RWPE2 (cell line): ENCODE measurements at regions not wholly inside any gene's neighbourhood (a gene's known extent, or its start where the extent isn't known, plus 50 kb on each side); places are given as distances from the start of the nearest gene placed in this dataset.
"Not testable (repeated sequence)": the region's sequence is repeated elsewhere in the genome, so short reads cannot be mapped to it uniquely, and the experiment has no call there.

Source experiments
- ATAC-seq: fragments of 200-7000 bp; cut with Tn5 transposase; 3 replicates; pipeline ENCODE4 v1.9.1; 2021; ENCODE audit warnings: low read depth
- DNase-seq: peaks from one replicate; pipeline ENCODE4 v3.0.0-alpha.2; 2020; ENCODE audit warnings: low spot score
- H3K27ac ChIP-seq: fragments of 450-650 bp; 2 replicates; pipeline ENCODE4 v1.5.1; 2017; ENCODE audit warnings: mild to moderate bottlenecking; ENCODE audit not compliant: poor library complexity, severe bottlenecking
- H3K27me3 ChIP-seq: fragments of 250-450 bp; sonication (Bioruptor Pico); 2 replicates; pipeline ENCODE4 v1.5.1; 2021; ENCODE audit warnings: mild to moderate bottlenecking, moderate library complexity; ENCODE audit not compliant: insufficient read depth, poor library complexity, severe bottlenecking
- H3K36me3 ChIP-seq: fragments of 250-450 bp; sonication (Bioruptor Pico); 2 replicates; pipeline ENCODE4 v1.5.1; 2020; ENCODE audit warnings: low read depth, mild to moderate bottlenecking, moderate library complexity
- H3K4me1 ChIP-seq: fragments of 250-450 bp; sonication (Bioruptor Pico); 2 replicates; pipeline ENCODE4 v1.5.1; 2021; ENCODE audit warnings: mild to moderate bottlenecking, moderate library complexity; ENCODE audit not compliant: insufficient read depth, poor library complexity, severe bottlenecking
- H3K4me3 ChIP-seq: fragments of 250-450 bp; sonication (Bioruptor Pico); 2 replicates; pipeline ENCODE4 v1.5.1; 2021; ENCODE audit warnings: mild to moderate bottlenecking, moderate library complexity; ENCODE audit not compliant: severe bottlenecking
- H3K9me3 ChIP-seq: fragments of 250-450 bp; sonication (Bioruptor Pico); 2 replicates; pipeline ENCODE4 v1.5.1; 2021; ENCODE audit warnings: mild to moderate bottlenecking, moderate library complexity; ENCODE audit not compliant: severe bottlenecking
- CTCF ChIP-seq: fragments of 450-650 bp; IDR thresholded peaks from one replicate; pipeline ENCODE4 v1.5.1; 2017; ENCODE audit warnings: mild to moderate bottlenecking, moderate library complexity; ENCODE audit not compliant: poor library complexity, severe bottlenecking

- ATAC-seq, H3K27ac ChIP-seq, DNase-seq: not testable (repeated sequence)
These were observed 174.8 kb downstream of the LAT start for GRCh38 chr16:29159603-29160002.

DNA sequence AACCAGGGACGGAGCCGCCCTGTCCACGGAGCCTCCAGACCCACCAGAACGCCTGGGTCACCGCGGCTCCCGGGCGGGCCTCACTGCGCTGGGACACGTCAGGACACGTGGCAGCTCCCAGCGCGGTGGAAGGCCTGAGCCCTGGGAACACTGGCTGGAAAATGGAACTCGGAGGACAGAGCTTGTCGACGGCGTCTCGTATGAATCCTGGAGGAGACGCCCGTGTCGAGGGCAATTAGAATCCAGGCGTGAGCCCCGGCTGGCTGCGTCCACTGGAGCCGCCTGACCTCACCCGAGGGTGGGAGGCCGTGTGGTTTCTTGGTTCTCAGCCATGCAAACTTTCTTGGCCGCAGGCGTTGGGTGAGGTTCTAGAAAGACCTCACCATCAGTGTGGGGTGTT lies 173.9 kb downstream of the LAT start:
- ATAC-seq (no peak), DNase-seq (no peak)
- H3K27ac ChIP-seq, result no peak overlapping the region
- no peaks in the 10 kb centered on the region for H3K9me3 ChIP-seq
- no peak for TF ChIP-seq CTCF
- peaks cover 13% of the 10 kb centered on the region for H3K4me1 ChIP-seq
- no peaks in the 10 kb centered on the region for H3K27me3 ChIP-seq
- H3K36me3 ChIP-seq, result no peaks in the 10 kb centered on the region
- H3K4me3 ChIP-seq, result no peak overlapping the region

More at GRCh38 chr16:29159603-29160002, 174.8 kb downstream of the LAT start:
- H3K36me3 ChIP-seq, H3K9me3 ChIP-seq, H3K27me3 ChIP-seq, H3K4me3 ChIP-seq: not testable (repeated sequence)
- H3K4me1 ChIP-seq, result peaks cover 13% of the 10 kb centered on the region

DNA sequence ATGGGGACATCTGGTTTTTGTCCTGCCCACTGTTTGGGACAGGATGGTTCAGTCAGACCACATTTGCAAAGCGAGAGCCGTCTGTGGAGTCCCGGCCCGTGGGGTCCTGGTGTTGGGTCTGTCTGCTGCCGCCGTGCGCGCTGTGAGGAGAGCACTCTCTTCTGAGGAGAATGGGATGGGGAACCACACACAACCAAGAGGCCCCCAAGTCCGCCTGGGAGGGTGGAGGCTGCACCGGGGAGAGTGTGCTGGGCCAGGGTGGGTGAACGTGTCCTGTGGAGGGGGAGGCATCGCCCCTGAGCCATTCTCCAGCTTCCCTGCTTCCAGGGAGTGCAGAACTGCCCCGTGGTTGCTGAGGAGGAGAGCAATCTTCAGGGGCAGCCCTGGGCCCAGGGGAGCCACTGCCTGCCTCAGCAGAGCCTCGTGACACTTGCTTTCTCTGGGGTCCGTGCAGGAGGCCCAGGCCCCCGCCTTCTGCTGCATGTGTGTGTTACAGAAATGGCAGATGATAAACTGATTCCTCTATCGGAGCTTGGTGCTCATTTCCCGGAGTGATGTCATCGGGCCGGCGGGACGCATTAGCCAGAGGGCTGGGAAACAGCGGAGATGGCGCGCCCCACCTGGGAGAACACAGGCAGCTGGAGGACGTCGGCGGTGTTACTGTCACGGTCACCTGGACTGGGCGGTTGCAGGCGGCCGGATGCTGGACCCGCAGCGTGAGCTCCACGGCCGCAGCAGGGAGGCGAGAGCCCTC lies 173.4 kb downstream of the LAT start:
- H3K36me3 ChIP-seq, H3K27ac ChIP-seq, DNase-seq, ATAC-seq, H3K9me3 ChIP-seq, H3K27me3 ChIP-seq, H3K4me3 ChIP-seq: not testable (repeated sequence)
- peaks cover 13% of the 10 kb centered on the region for H3K4me1 ChIP-seq

GRCh38 chr16:29157051-29157923 lies 172.4 kb downstream of the LAT start:
- not testable (repeated sequence) for H3K4me3 ChIP-seq

GRCh38 chr16:29156511-29156910 lies 171.7 kb downstream of the LAT start:
- no peaks in the 10 kb centered on the region for H3K9me3 ChIP-seq
- no peak for DNase-seq
- TF ChIP-seq CTCF, result no peak
- ATAC-seq, result no peak
- peaks cover 13% of the 10 kb centered on the region for H3K4me1 ChIP-seq
- H3K4me3 ChIP-seq, result no peak overlapping the region
- no peaks in the 10 kb centered on the region for H3K36me3 ChIP-seq
- H3K27ac ChIP-seq, result peak overlapping the region; percentile 42
- H3K27me3 ChIP-seq, result no peaks in the 10 kb centered on the region

More at GRCh38 chr16:29157051-29157923, 172.4 kb downstream of the LAT start:
- H3K27me3 ChIP-seq, DNase-seq, H3K9me3 ChIP-seq, H3K36me3 ChIP-seq: not testable (repeated sequence)
- peak; percentile 94 for ATAC-seq
- Histone ChIP-seq H3K27ac (peak overlapping the region; percentile 42), H3K4me1 (peaks cover 13% of the 10 kb centered on the region)

DNA sequence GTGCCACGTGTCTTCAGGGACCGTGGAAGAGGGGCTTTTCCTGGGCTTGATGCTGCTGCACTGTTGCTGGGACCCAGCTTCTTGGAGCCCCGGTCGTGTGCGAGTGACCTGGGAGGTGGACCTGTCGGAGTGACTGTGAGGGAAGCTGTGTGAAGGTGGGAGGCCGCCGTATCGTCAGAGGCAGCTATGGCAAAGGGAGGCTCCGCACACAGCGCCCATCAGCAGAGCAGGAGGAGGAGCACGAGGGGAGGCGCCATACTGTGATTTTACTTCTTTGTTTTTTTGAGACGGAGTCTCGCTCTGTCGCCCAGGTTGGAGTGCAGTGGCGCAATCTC lies 171.0 kb downstream of the LAT start:
- H3K4me3 ChIP-seq, DNase-seq, H3K27ac ChIP-seq, H3K27me3 ChIP-seq, H3K9me3 ChIP-seq, ATAC-seq, H3K36me3 ChIP-seq: not testable (repeated sequence)
- H3K4me1 ChIP-seq, result peaks cover 13% of the 10 kb centered on the region

DNA sequence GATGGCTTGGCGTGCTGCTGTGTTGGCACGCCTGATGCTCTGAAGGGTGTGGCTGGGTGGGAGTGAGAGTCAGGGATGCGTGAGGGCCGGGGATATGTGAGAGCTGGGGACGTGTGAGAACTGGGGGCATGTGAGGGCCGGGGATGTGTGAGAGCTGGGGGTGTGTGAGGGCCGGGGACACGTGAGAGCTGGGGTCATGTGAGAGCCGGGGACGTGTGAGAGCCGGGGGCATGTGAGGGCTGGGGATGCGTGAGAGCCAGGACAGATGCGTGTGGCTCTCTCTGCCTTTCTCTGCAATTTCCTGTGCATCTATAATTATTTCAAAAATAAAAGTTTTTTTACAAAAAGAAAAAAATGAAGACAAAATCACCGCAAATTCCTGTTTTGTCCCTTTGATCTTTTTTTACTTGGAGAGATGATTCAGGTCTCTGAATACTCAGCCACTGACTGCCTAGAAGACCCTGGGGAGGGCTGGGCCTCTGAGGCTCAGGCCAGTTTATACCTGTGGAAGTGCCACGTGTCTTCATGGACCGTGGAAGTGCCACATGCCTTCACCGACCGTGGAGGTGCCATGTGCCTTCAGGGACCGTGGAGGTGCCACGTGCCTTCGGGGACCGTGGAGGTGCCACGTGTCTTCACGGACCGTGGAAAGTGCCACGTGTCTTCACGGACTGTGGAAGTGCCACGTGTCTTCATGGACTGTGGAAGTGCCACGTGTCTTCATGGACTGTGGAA lies 170.4 kb downstream of the LAT start:
- H3K36me3 ChIP-seq, H3K4me3 ChIP-seq, H3K27ac ChIP-seq, H3K27me3 ChIP-seq, ATAC-seq, H3K9me3 ChIP-seq, DNase-seq: not testable (repeated sequence)
- H3K4me1 ChIP-seq, result peaks cover 13% of the 10 kb centered on the region
